Esophagus squamous epithelium (tissue), 4 donors: ENCODE measurements at regions not wholly inside any gene's neighbourhood (a gene's known extent, or its start where the extent isn't known, plus 50 kb on each side); places are given as distances from the start of the nearest gene placed in this dataset.

Experiments
- CTCF ChIP-seq, 6 experiments: fragments of 450-650 bp in 4 of 6; fragments of 200-600 bp in 2 of 6; sonication (generic) in 2 of 6; IDR thresholded peaks; one replicate each; pipeline ENCODE4 v1.5.1; 2016 to 2019; ENCODE audit warnings: antibody characterized with exemption in 6 of 6, mild to moderate bottlenecking in 4 of 6, moderate library complexity in 4 of 6
- POLR2A ChIP-seq, 4 donors: fragments of 450-650 bp; IDR thresholded peaks; one replicate each; pipeline ENCODE4 v1.6.1; 2017; ENCODE audit warnings: antibody characterized with exemption in 4 of 4, mild to moderate bottlenecking in 4 of 4, moderate library complexity in 3 of 4

- TF ChIP-seq CTCF (IDR thresholded peaks at IDR 0.05) (no peak), POLR2A (IDR thresholded peaks at IDR 0.05) (no peak)
Observed at GRCh38 chr5:104177651-104178050, 615.1 kb upstream of the NUDT12 start.
